GM21528 (cell line): ENCODE measurements at regions not wholly inside any gene's neighbourhood (a gene's known extent, or its start where the extent isn't known, plus 50 kb on each side); places are given as distances from the start of the nearest gene placed in this dataset.
"Not testable (repeated sequence)": the region's sequence is repeated elsewhere in the genome, so short reads cannot be mapped to it uniquely, and the experiment has no call there.

Source experiments
- ATAC-seq: cut with Tn5 transposase; IDR thresholded peaks from one replicate; pipeline ENCODE4 v1.9.1; 2021; ENCODE audit warnings: mild to moderate bottlenecking, moderate library complexity; ENCODE audit not compliant: unreplicated experiment, low FRiP score

DNA sequence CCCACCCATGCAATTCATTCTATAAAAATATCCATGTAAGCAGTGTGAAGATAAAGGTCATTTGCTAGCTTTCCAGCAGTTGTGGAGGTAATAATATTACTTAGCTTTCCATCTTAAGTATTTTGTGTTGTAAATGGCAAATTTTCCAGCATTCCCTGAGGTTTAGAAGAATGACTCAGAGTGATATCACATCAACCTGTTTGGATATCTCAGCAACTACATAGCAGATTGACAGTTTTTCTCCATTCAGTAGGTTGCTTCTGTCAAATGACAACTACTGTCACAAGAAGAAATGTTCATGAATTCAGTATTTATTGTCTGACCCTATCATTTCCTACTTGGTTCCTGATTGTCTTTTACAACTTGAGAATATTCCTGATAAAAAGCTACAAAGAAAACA is 434.9 kb upstream of the GALNTL6 start:
- ATAC-seq = no peak

- no peak for ATAC-seq
Observed at GRCh38 chr4:171376724-171377123, 436.5 kb upstream of the GALNTL6 start.

DNA sequence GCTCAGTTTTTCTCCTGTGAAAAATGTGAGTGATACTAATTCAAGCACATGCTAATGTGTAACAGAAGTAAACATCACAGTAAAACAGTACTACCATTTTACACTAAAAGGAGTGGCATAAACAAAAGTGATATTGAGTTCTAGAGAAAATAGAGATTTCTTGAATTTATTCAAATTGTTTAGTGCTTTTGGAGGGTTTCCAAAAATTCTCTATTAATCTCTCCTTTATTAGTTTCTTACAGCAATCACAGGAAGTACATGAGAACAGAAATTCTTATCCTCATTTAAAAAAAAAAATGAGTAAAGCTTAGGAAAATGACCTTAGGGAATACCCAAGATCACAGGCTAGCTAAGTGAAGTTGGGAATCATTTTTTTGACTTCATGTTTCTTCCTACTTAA is 459.7 kb upstream of the GALNTL6 start:
- no peak for ATAC-seq

DNA sequence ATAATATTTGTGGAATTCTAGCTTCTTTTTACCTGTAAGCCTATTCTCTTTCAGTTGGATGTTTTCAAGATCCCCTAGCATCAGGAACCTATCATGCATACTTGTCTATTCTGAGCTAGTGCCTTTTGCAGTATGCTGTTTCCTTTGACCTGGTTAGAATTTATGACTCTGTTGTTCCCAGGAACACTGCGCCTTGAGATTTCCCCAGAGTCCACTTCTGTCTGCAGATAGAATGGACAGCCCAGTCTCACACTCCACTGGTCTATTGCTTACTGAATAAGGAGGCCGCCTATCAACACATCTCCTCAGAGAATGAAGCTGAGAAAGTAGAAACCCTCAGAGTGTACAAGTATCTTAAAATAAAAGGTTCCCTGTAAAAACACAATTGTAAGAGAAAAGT is 465.1 kb upstream of the GALNTL6 start:
- no peak for ATAC-seq

GRCh38 chr4:171342646-171343045 is 470.6 kb upstream of the GALNTL6 start:
- ATAC-seq = no peak

GRCh38 chr4:171340258-171340657 is 472.9 kb upstream of the GALNTL6 start:
- ATAC-seq = no peak

GRCh38 chr4:171334549-171334948 is 478.7 kb upstream of the GALNTL6 start:
- no peak for ATAC-seq

- ATAC-seq = no peak
Observed at GRCh38 chr4:171308661-171309060, 504.5 kb upstream of the GALNTL6 start.

GRCh38 chr4:171298048-171298718 is 515.0 kb upstream of the GALNTL6 start:
- not testable (repeated sequence) for ATAC-seq

- no peak for ATAC-seq
Observed at GRCh38 chr4:171288816-171289432, 524.3 kb upstream of the GALNTL6 start.

DNA sequence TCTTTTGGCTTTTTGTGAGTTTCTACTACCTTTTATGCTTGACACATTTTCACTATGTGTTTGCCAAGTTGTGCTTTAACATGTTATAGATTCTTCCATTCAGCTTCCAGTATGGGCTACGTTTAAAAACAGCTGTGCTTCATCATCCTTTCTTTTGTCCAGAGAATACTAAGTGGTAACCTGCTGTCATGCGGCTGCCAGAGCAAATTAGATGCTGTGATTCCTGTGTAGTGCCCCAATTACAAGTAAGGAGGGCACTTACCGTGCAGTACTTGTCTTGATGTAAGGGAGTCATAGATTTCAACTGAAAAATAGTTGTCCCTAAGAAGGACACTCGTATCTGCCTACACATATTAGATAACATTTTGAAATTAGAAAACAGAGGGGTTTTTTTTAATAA is 531.8 kb upstream of the GALNTL6 start:
- ATAC-seq = no peak

DNA sequence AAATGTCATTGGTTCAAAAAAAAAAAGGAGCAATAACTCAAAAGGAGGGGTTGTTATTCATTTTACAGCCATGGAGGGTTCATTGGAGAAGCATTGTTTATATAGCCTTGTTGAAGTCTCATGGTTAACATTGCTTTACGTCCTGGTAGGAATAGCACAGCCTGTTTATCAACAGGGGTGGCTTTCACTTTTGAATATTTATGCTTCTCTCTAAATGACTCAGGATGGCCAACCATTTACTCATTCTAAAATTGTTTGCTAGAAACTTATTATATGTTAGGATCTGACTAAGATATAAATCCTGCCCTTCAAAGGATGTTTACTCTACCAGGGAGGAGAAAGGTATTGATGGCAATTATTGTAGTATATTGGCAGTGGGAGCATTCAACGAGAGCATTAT is 534.1 kb upstream of the GALNTL6 start:
- no peak for ATAC-seq

DNA sequence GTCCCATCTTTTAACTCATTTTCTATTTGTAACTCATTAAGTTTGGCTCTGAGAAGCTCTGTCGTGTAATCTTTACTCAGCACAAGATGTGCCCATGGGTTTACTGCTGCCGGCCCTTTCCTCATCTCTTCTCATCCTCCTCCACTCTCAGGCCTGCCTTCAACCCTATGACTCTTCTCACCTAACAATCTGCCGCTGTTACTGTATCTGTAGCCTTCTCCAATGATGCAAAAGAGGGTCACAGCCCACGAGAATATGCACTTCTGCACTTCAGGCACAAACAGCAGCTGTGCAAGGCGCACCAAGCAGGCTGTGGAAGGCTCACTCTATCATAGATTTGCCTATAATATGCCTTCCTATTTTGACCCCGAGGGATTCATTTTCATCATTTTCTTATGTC is 546.5 kb upstream of the GALNTL6 start:
- ATAC-seq = no peak

DNA sequence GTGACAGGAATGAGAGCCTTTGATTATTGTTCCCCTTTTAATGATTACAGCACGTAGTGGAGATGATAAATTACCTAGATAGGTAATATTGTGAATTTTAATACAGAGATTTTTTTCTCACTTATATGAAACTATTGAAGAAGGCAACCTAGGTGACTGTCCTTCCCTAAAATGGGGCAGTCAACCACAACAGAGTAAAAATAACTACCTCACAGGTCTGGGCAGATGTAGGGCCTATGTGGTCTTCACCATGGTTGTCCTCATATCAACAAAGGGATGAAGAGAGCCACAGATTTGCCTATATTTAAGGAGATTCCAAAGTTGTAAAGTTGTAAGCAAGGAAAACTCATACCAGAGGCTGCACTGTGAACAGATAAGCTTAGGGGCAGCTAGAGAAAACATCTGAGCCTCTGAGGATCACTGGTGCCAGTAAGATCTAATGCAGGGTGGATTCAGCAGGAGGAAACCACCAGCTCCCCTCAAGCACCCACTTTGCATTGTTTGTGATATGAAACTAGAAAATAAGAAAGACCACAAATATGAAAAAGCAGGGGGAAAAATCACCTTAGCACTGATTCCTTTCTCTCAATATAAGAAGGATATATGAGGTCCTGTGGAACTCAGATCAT is 547.9 kb upstream of the GALNTL6 start:
- ATAC-seq = no peak

DNA sequence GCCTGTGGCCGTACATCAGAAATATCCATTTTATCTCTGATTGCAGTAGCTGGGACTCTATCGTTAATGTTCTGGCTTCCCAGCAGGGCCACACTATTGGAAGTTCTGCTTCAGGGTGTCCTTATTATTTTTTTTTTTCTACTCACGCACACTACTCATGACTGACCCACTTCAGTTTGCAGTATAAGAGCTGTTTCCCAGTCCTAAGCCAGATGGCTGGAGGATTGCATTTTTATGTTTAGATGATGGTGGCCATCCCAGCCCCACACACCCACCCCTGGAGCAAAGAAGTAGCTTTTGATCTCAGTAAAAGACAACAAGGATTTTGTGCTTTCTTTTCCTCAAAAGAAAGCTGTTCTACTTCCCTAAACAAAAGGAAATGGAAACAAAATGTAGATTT is 557.0 kb upstream of the GALNTL6 start:
- ATAC-seq = no peak

DNA sequence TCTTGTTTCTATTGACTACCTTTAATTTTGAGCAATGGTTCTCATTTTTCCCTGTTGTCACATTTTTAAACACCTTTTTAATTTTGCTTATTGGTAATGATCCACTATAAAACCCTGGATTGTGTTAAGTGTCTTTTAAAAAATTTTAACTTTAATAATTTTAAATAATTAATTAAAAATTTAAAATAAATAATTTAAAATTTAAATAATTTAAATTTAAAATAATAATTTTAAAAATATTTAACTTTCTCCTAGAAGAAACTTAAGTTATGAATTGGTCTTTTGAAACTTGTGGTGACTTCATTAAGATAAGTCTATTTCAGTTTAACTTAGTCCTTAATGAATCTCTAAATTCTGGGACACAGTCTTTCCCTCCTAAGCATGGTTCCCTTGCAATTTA is 566.3 kb upstream of the GALNTL6 start:
- no peak for ATAC-seq

- no peak for ATAC-seq
Observed at GRCh38 chr4:171242831-171243230, 570.4 kb upstream of the GALNTL6 start.

GRCh38 chr4:171239196-171239595 is 574.0 kb upstream of the GALNTL6 start:
- no peak for ATAC-seq

- ATAC-seq = no peak
Observed at GRCh38 chr4:171235521-171235920, 577.7 kb upstream of the GALNTL6 start.

DNA sequence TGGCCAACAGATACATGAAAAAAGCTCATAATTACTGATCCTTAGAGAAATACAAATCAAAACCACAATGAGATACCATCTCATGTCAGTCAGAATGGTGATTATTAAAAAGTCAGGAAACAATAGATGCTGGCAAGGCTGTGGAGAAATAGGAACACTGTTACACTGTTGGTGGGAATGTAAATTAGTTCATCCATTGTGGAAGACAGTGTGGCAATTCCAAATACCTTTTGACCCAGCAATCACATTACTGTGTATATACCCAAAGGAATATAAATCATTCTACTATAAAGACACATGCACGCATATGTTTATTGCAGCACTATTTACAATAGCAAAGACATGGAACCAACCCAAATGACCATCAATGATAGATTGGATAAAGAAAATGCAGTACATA is 583.9 kb upstream of the GALNTL6 start:
- ATAC-seq = not testable (repeated sequence)

- ATAC-seq = no peak
Observed at GRCh38 chr4:171221181-171221580, 592.0 kb upstream of the GALNTL6 start.

GRCh38 chr4:171203425-171203824 is 609.8 kb upstream of the GALNTL6 start:
- ATAC-seq = no peak
